Transverse colon (tissue), 4 donors: ENCODE measurements at regions not wholly inside any gene's neighbourhood (a gene's known extent, or its start where the extent isn't known, plus 50 kb on each side); places are given as distances from the start of the nearest gene placed in this dataset.

Experiments
- CTCF ChIP-seq, 5 experiments: fragments of 200-600 bp in 3 of 5; fragments of 450-650 bp in 2 of 5; sonication (generic) in 3 of 5; IDR thresholded peaks; 1 replicate in 2 of 5; 2 replicates in 3 of 5; pipeline ENCODE4 v1.5.1; 2016 to 2017; ENCODE audit warnings: antibody characterized with exemption in 5 of 5, inconsistent platforms in 3 of 5, mild to moderate bottlenecking in 2 of 5, moderate library complexity in 1 of 5
- EP300 ChIP-seq: sonication (generic); formaldehyde crosslinking; IDR thresholded peaks from one replicate; pipeline ENCODE4 v1.6.1; 2017; ENCODE audit warnings: antibody characterized with exemption, low read depth
- POLR2A ChIP-seq: fragments of 450-650 bp; IDR thresholded peaks from one replicate; pipeline ENCODE4 v1.6.1; 2016; ENCODE audit warnings: antibody characterized with exemption, mild to moderate bottlenecking, moderate library complexity
- POLR2AphosphoS5 ChIP-seq, 3 donors: sonication (generic); formaldehyde crosslinking; IDR thresholded peaks; one replicate each; pipeline ENCODE4 v1.6.1; 2016; ENCODE audit warnings: antibody characterized with exemption in 3 of 3

- no peak for TF ChIP-seq CTCF (IDR thresholded peaks at IDR 0.05)
- TF ChIP-seq EP300 = no peak
- TF ChIP-seq POLR2A = no peak
- TF ChIP-seq POLR2AphosphoS5 (IDR thresholded peaks at IDR 0.05) = no peak
These were observed 797.4 kb downstream of the SUCLG1 start for GRCh38 chr2:83661711-83662110.
